ENCODE measurements at regions not wholly inside any gene's neighbourhood (a gene's known extent, or its start where the extent isn't known, plus 50 kb on each side); places are given as distances from the start of the nearest gene placed in this dataset.

DNA sequence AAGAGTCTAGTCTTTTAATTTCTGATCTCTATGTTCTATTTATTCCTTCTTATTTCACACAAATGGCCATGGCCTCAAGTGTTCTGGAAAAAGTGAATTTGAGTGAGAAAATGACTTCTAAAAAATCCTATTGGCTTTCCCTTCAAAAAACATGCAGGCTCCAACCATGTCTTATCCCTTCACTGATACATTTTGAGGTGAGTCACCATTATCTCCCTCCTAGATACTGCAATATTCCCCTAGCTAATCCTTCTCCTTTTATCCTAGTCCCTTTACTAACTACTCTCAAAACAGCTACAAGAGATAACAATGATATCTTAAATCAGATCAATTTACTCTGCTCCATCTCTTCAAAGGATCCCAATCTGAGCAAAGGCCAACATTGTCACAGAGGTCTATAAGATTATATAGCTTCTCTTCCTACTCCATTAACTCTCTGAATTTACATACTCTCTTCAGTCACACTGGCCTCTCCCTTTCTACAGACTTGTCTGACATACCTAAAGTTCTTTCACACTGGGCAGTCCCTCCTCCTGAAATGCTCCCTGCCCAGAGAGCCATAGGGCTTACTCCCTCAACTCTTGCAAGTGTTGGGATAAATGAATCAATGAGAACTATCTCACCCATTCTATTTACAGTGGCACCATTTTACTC is 129.2 kb downstream of the TENT5A start:
- TF ChIP-seq EZH2phosphoT487 (IDR thresholded peaks at IDR 0.05; ENCODE audit: borderline replicate concordance, low read depth, low read length), result no peak
- TF ChIP-seq, protein P1, sequence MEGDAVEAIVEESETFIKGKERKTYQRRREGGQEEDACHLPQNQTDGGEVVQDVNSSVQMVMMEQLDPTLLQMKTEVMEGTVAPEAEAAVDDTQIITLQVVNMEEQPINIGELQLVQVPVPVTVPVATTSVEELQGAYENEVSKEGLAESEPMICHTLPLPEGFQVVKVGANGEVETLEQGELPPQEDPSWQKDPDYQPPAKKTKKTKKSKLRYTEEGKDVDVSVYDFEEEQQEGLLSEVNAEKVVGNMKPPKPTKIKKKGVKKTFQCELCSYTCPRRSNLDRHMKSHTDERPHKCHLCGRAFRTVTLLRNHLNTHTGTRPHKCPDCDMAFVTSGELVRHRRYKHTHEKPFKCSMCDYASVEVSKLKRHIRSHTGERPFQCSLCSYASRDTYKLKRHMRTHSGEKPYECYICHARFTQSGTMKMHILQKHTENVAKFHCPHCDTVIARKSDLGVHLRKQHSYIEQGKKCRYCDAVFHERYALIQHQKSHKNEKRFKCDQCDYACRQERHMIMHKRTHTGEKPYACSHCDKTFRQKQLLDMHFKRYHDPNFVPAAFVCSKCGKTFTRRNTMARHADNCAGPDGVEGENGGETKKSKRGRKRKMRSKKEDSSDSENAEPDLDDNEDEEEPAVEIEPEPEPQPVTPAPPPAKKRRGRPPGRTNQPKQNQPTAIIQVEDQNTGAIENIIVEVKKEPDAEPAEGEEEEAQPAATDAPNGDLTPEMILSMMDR (conservative IDR thresholded peaks at IDR 0.05; ENCODE audit: low read length), result no peak
- POLR2A ChIA-PET, result interaction anchor here (0.7 to 1.0 kb wide), 2 partner anchors 27 to 28 kb away, joined by 3 read pairs; no protein-coding TSS in a partner anchor
- no peaks in the 10 kb centered on the region for H3K9me2 ChIP-seq (ENCODE audit: insufficient read depth, low read length)
- no peaks in the 10 kb centered on the region for H3K9me3 ChIP-seq (ENCODE audit: low read length)
- no peak overlapping the region for H3K4me2 ChIP-seq (ENCODE audit: low read length)
- intact Hi-C loops (cut with micrococcal nuclease; ENCODE audit: unreplicated experiment), result no loop called here
- no peaks in the 10 kb centered on the region for H3K79me2 ChIP-seq (ENCODE audit: insufficient read depth, low read depth, low read length)
- no peak overlapping the region for H2AFZ ChIP-seq (ENCODE audit: low read length)
- H3K36me3 ChIP-seq (ENCODE audit: insufficient read depth, low read length), result no peaks in the 10 kb centered on the region
- no peak overlapping the region for H3K4me3 ChIP-seq (ENCODE audit: low read depth, low read length, poor library complexity, severe bottlenecking)
- CTCF ChIA-PET (ENCODE audit: unreplicated experiment), result no interaction called here
- DNase-seq (ENCODE audit: low spot score), result no peak
- no peak overlapping the region for H3K27ac ChIP-seq (ENCODE audit: low read depth, low read length, poor library complexity, severe bottlenecking)
- no peaks in the 10 kb centered on the region for H4K20me1 ChIP-seq (ENCODE audit: insufficient read depth, low read length)
- no peaks in the 10 kb centered on the region for H3K4me1 ChIP-seq (ENCODE audit: insufficient read depth, low read length, poor library complexity, severe bottlenecking)
- no TSS peak for BruUV-seq (replicated peaks)

DNA sequence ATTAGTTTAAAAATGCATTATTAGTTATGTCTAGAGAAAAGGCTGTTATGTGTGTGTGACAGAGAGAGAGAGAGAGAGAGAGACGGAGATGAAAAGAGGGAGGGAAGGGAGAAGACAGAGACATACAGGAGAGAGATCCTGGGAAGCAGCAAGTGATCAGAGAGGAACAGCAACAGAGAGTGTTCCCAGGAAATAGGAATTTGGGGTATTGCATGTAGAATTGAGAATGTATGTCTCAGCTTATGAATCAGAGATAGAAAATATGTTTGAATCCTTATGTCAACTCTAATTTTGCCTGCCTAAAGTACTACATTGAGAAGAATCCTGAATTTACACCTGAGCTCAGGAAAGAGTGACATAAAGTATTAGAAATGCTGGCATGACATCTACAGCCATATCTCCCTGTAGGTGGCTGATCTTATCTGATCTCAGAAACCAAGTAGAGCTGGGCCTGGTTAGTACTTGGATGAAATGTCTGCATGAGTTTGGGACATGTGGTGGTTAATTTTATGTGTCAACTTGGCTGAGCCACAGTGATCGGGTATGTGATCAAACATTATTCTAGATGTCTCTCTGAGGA is 130.6 kb downstream of the TENT5A start:
- no peaks in the 10 kb centered on the region for H4K20me1 ChIP-seq (ENCODE audit: insufficient read depth, low read length)
- no peaks in the 10 kb centered on the region for H3K36me3 ChIP-seq (ENCODE audit: insufficient read depth, low read length)
- H2AFZ ChIP-seq (ENCODE audit: low read length), result no peak overlapping the region
- BruUV-seq (replicated peaks), result no TSS peak
- no peak overlapping the region for H3K4me3 ChIP-seq (ENCODE audit: low read depth, low read length, poor library complexity, severe bottlenecking)
- no peaks in the 10 kb centered on the region for H3K79me2 ChIP-seq (ENCODE audit: insufficient read depth, low read depth, low read length)
- no peak for TF ChIP-seq EZH2phosphoT487 (IDR thresholded peaks at IDR 0.05; ENCODE audit: borderline replicate concordance, low read depth, low read length)
- TF ChIP-seq, protein P1 (conservative IDR thresholded peaks at IDR 0.05; ENCODE audit: low read length), result no peak
- DNase-seq (ENCODE audit: low spot score), result no peak
- POLR2A ChIA-PET, result interaction anchor here (1.1 kb wide), 1 partner anchor 16 kb away, joined by 3 read pairs; no protein-coding TSS in a partner anchor
- H3K27ac ChIP-seq (ENCODE audit: low read depth, low read length, poor library complexity, severe bottlenecking), result no peak overlapping the region
- H3K9me2 ChIP-seq (ENCODE audit: insufficient read depth, low read length), result no peaks in the 10 kb centered on the region
- no peaks in the 10 kb centered on the region for H3K9me3 ChIP-seq (ENCODE audit: low read length)
- CTCF ChIA-PET (ENCODE audit: unreplicated experiment), result no interaction called here
- H3K4me2 ChIP-seq (ENCODE audit: low read length), result no peak overlapping the region
- intact Hi-C loops (cut with micrococcal nuclease; ENCODE audit: unreplicated experiment), result no loop called here
- H3K4me1 ChIP-seq (ENCODE audit: insufficient read depth, low read length, poor library complexity, severe bottlenecking), result no peaks in the 10 kb centered on the region

DNA sequence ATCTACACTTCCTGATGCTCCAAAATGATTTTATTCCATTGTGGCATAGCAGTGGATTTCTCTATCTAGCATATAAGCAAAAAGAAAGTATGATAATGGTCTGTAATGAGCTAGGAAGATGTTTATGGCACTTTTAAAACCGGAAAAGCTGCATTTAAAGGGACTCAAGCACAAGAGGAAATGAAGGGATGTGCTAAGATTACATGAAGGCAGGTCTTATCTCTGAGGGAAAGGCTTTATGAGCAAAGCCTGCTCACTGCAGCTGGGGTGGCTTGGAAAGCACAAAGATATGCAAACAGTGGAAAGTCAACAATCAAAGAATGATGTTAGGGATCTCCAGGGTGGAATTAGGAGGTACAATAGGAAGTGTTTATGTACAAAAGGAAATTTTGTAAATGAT is 138.2 kb downstream of the TENT5A start:
- H4K20me1 ChIP-seq (ENCODE audit: insufficient read depth, low read length), result no peaks in the 10 kb centered on the region
- no peaks in the 10 kb centered on the region for H3K79me2 ChIP-seq (ENCODE audit: insufficient read depth, low read depth, low read length)
- no peak for DNase-seq (ENCODE audit: low spot score)
- no peak overlapping the region for H3K4me2 ChIP-seq (ENCODE audit: low read length)
- no peaks in the 10 kb centered on the region for H3K9me2 ChIP-seq (ENCODE audit: insufficient read depth, low read length)
- intact Hi-C loops (cut with micrococcal nuclease; ENCODE audit: unreplicated experiment), result no loop called here
- TF ChIP-seq, protein P1 (conservative IDR thresholded peaks at IDR 0.05; ENCODE audit: low read length), result no peak
- no peak for TF ChIP-seq EZH2phosphoT487 (IDR thresholded peaks at IDR 0.05; ENCODE audit: borderline replicate concordance, low read depth, low read length)
- no peak overlapping the region for H2AFZ ChIP-seq (ENCODE audit: low read length)
- no TSS peak for BruUV-seq (replicated peaks)
- H3K36me3 ChIP-seq (ENCODE audit: insufficient read depth, low read length), result no peaks in the 10 kb centered on the region
- no peak overlapping the region for H3K4me3 ChIP-seq (ENCODE audit: low read depth, low read length, poor library complexity, severe bottlenecking)
- H3K4me1 ChIP-seq (ENCODE audit: insufficient read depth, low read length, poor library complexity, severe bottlenecking), result no peaks in the 10 kb centered on the region
- ChIA-PET POLR2A (no interaction called here), CTCF (ENCODE audit: unreplicated experiment) (interaction anchor here (0.6 kb wide), 1 partner anchor 740 kb away, joined by 3 read pairs; no protein-coding TSS in a partner anchor)
- H3K9me3 ChIP-seq (ENCODE audit: low read length), result no peaks in the 10 kb centered on the region
- no peak overlapping the region for H3K27ac ChIP-seq (ENCODE audit: low read depth, low read length, poor library complexity, severe bottlenecking)
